Activated naive CD4-positive, alpha-beta T cell treated with anti-CD3 and anti-CD28 coated beads for 36 hours (primary cell): ENCODE measurements at regions not wholly inside any gene's neighbourhood (a gene's known extent, or its start where the extent isn't known, plus 50 kb on each side); places are given as distances from the start of the nearest gene placed in this dataset.

Source experiments
- CTCF ChIA-PET: fragments of 350-600 bp; sonication (Branson Sonifier 250); formaldehyde crosslinking; loops from one replicate; lab custom pipeline; 2021; ENCODE audit warnings: antibody characterized with exemption; lab: Charles Lee
- DNase-seq: peaks from one replicate; pipeline ENCODE4 v3.0.0-alpha.2; 2020
- H3K27ac Mint-ChIP-seq: one replicate; pipeline ENCODE4 v1.8.0; 2021; ENCODE audit warnings: mild to moderate bottlenecking, mixed read lengths
- H3K27me3 Mint-ChIP-seq: one replicate; pipeline ENCODE4 v1.8.0; 2021; ENCODE audit warnings: low read depth, mixed read lengths
- H3K36me3 Mint-ChIP-seq: one replicate; pipeline ENCODE4 v1.8.0; 2021; ENCODE audit warnings: low read depth, mixed read lengths
- H3K4me1 Mint-ChIP-seq: one replicate; pipeline ENCODE4 v1.8.0; 2021; ENCODE audit warnings: low read depth, mixed read lengths
- H3K4me3 Mint-ChIP-seq: one replicate; pipeline ENCODE4 v1.8.0; 2021; ENCODE audit warnings: mild to moderate bottlenecking, moderate library complexity, mixed read lengths
- H3K9me3 Mint-ChIP-seq: one replicate; pipeline ENCODE4 v1.8.0; 2021; ENCODE audit warnings: mixed read lengths
- intact Hi-C: fragments of 100-400 bp; cut with micrococcal nuclease; formaldehyde crosslinking; loops from one replicate; pipeline ENCODE4 v1.15.1; 2023

GRCh38 chr10:31081937-31082840 is 50.5 kb upstream of the ZNF438 start:
- no peaks in the 10 kb centered on the region for H3K36me3 Mint-ChIP-seq
- DNase-seq, result no peak
- H3K4me3 Mint-ChIP-seq, result no peak overlapping the region
- H3K4me1 Mint-ChIP-seq, result peaks cover 6% of the 10 kb centered on the region
- H3K27ac Mint-ChIP-seq, result no peak overlapping the region
- CTCF ChIA-PET, result interaction anchor here (0.5 to 3.2 kb wide), 6 partner anchors 9 to 551 kb away, joined by 3 to 15 read pairs (median 3); no protein-coding TSS in a partner anchor
- H3K27me3 Mint-ChIP-seq, result no peaks in the 10 kb centered on the region
- no peaks in the 10 kb centered on the region for H3K9me3 Mint-ChIP-seq
- intact Hi-C loops, result loop anchor here (2.0 to 10.0 kb wide), 2 partner anchors 523 to 727 kb away; no protein-coding TSS in a partner anchor

DNA sequence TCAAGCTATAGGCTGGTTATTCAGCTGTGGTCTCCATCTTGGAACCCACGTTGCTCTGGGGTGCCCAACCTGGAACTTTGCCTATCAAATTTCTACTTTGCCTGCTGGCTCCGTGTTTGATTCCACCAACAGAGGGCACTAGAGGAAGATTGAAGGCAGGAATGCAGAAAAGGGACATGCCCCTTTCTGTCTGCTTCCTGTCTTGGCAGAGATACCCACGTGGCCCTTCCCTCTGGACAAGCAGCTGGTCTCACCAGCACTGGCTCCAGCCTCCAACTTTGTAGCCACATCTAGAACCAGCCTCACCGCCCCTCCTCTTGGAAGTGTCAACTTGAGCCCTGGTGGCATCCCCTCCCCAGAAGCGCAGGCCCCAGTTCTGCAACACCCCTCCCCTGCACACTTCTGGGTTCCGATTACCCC is 52.1 kb upstream of the ZNF438 start:
- CTCF ChIA-PET, result interaction anchor here (0.6 to 3.2 kb wide), 18 partner anchors 10 to 833 kb away, joined by 3 to 15 read pairs (median 3); partner anchors contain the start of gene ZNF438
- no peak overlapping the region for H3K4me3 Mint-ChIP-seq
- peak overlapping the region; percentile 54 for H3K27ac Mint-ChIP-seq
- H3K36me3 Mint-ChIP-seq, result no peaks in the 10 kb centered on the region
- H3K9me3 Mint-ChIP-seq, result no peaks in the 10 kb centered on the region
- H3K4me1 Mint-ChIP-seq, result peaks cover 6% of the 10 kb centered on the region
- intact Hi-C loops, result loop anchor here (1.0 to 10.0 kb wide), 7 partner anchors 236 to 725 kb away; partner anchors contain the start of gene ZEB1
- DNase-seq, result peak; percentile 86
- no peaks in the 10 kb centered on the region for H3K27me3 Mint-ChIP-seq

GRCh38 chr10:31087011-31087410 is 55.3 kb upstream of the ZNF438 start:
- Mint-ChIP-seq H3K36me3 (no peaks in the 10 kb centered on the region), H3K27me3 (no peaks in the 10 kb centered on the region), H3K9me3 (no peaks in the 10 kb centered on the region), H3K4me3 (no peak overlapping the region), H3K27ac (no peak overlapping the region), H3K4me1 (peaks cover 6% of the 10 kb centered on the region)
- CTCF ChIA-PET, result no interaction called here
- intact Hi-C loops, result loop anchor here (10.0 kb wide), 1 partner anchor 518 kb away; no protein-coding TSS in a partner anchor
- DNase-seq, result no peak

- no peak for DNase-seq
- intact Hi-C loops, result loop anchor here (10.0 kb wide), 1 partner anchor 517 kb away; no protein-coding TSS in a partner anchor
- Mint-ChIP-seq H3K36me3 (no peaks in the 10 kb centered on the region), H3K4me3 (no peak overlapping the region), H3K27me3 (no peaks in the 10 kb centered on the region), H3K27ac (no peak overlapping the region), H3K9me3 (no peaks in the 10 kb centered on the region), H3K4me1 (peaks cover 6% of the 10 kb centered on the region)
- CTCF ChIA-PET, result no interaction called here
Measured at GRCh38 chr10:31087851-31088250, 56.2 kb upstream of the ZNF438 start.

DNA sequence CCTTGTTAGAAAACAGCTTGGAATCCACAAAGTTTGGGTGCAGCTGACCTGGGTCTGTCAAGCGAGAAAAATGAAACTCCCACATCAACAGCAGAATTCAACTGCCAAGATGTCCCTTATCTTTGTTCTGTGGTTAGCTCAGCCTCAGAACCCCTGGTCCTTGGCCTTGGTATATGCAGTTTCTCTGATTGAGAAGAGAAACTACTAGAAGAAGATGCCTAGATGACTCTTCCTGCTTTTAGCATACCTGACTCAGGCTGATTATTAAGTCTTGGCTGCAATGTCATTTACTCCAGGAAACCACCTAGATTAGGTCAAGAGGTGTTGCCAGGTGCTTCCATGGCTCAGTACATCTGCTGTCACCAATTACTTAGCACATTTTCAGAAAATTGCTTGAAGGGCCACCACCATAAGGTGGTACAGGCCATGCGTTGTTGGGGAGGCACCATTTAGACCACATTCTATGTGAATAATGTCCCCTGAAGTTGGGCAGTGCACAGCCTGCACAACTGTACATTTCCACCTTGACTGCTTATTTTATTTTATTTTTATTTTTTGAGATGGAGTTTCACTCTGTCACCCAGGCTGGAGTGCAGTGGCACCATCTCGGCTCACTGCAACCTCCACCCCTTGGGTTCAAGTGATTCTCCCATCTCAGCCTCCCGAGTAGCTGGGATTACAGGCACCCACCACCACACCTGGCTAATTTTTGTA is 59.4 kb upstream of the ZNF438 start:
- intact Hi-C loops, result no loop called here
- CTCF ChIA-PET, result no interaction called here
- no peak for DNase-seq
- no peaks in the 10 kb centered on the region for H3K9me3 Mint-ChIP-seq
- no peaks in the 10 kb centered on the region for H3K36me3 Mint-ChIP-seq
- H3K4me1 Mint-ChIP-seq, result peaks cover 12% of the 10 kb centered on the region
- no peak overlapping the region for H3K4me3 Mint-ChIP-seq
- no peaks in the 10 kb centered on the region for H3K27me3 Mint-ChIP-seq
- H3K27ac Mint-ChIP-seq, result no peak overlapping the region

- CTCF ChIA-PET, result interaction anchor here (0.6 to 1.6 kb wide), 5 partner anchors 12 to 391 kb away, joined by 3 to 8 read pairs (median 4); no protein-coding TSS in a partner anchor
- intact Hi-C loops, result no loop called here
- Mint-ChIP-seq H3K4me3 (no peak overlapping the region), H3K36me3 (no peaks in the 10 kb centered on the region), H3K27ac (peak overlapping the region; percentile 84), H3K9me3 (no peaks in the 10 kb centered on the region), H3K27me3 (no peaks in the 10 kb centered on the region), H3K4me1 (peaks cover 34% of the 10 kb centered on the region)
- no peak for DNase-seq
Measured at GRCh38 chr10:31095677-31096560, 64.3 kb upstream of the ZNF438 start.

DNA sequence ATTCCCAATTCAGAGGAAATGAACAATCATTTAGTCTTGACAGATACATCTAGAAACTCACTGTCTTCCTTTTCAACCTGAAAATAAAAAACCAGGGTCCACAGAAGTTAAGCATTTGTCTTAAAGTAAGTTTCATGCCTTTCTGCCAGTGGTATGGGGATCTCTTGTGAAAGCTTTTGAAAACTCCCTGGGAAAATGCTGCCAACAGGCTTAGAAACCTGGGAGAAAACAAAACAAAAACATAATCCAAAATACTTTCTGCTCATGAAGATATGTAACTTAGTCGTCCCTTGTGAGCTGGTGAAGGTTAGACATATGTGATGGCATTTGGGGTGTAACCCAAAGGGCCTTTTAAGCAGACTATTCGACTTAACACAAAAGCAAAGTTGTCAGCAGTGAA is 66.4 kb upstream of the ZNF438 start:
- CTCF ChIA-PET, result interaction anchor here (0.6 to 3.2 kb wide), 2 partner anchors 15 to 643 kb away, joined by 3 to 15 read pairs; no protein-coding TSS in a partner anchor
- H3K9me3 Mint-ChIP-seq, result no peaks in the 10 kb centered on the region
- H3K27me3 Mint-ChIP-seq, result no peaks in the 10 kb centered on the region
- intact Hi-C loops, result no loop called here
- H3K36me3 Mint-ChIP-seq, result no peaks in the 10 kb centered on the region
- H3K4me3 Mint-ChIP-seq, result no peak overlapping the region
- H3K27ac Mint-ChIP-seq, result no peak overlapping the region
- no peak for DNase-seq
- peaks cover 47% of the 10 kb centered on the region for H3K4me1 Mint-ChIP-seq

DNA sequence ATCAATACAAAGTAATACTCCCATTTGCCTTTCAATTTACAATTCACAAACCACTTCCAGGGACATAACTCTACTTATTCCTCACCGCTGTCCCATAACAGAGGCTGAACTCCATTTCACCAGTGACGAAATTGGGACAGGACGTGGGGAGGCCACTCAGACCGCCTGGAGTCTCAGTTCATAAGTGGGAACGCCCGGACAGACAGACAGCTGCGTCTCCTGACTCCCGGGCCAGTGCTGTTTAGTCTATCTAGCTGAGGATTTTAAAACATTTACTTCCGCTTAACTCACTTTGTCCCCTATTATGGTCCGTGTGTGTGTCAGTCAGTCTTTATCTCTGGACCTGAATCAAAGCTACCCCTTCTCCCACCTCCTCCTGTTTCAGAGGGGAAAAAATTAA is 67.4 kb upstream of the ZNF438 start:
- H3K36me3 Mint-ChIP-seq, result no peaks in the 10 kb centered on the region
- H3K4me3 Mint-ChIP-seq, result no peak overlapping the region
- H3K4me1 Mint-ChIP-seq, result peaks cover 47% of the 10 kb centered on the region
- H3K9me3 Mint-ChIP-seq, result no peaks in the 10 kb centered on the region
- CTCF ChIA-PET, result interaction anchor here (0.6 to 3.2 kb wide), 2 partner anchors 16 to 52 kb away, joined by 3 to 15 read pairs; no protein-coding TSS in a partner anchor
- H3K27me3 Mint-ChIP-seq, result no peaks in the 10 kb centered on the region
- intact Hi-C loops, result no loop called here
- H3K27ac Mint-ChIP-seq, result no peak overlapping the region
- no peak for DNase-seq

GRCh38 chr10:31099664-31100063 is 68.0 kb upstream of the ZNF438 start:
- CTCF ChIA-PET, result interaction anchor here (1.2 to 3.2 kb wide), 2 partner anchors 16 to 68 kb away, joined by 5 to 15 read pairs; partner anchors contain the start of gene ZNF438
- Mint-ChIP-seq H3K4me3 (no peak overlapping the region), H3K9me3 (no peaks in the 10 kb centered on the region), H3K36me3 (no peaks in the 10 kb centered on the region), H3K4me1 (peaks cover 52% of the 10 kb centered on the region), H3K27me3 (no peaks in the 10 kb centered on the region), H3K27ac (peak overlapping the region; percentile 32)
- DNase-seq, result peak; percentile 67
- intact Hi-C loops, result loop anchor here (2.0 kb wide), 2 partner anchors 47 to 115 kb away; no protein-coding TSS in a partner anchor

DNA sequence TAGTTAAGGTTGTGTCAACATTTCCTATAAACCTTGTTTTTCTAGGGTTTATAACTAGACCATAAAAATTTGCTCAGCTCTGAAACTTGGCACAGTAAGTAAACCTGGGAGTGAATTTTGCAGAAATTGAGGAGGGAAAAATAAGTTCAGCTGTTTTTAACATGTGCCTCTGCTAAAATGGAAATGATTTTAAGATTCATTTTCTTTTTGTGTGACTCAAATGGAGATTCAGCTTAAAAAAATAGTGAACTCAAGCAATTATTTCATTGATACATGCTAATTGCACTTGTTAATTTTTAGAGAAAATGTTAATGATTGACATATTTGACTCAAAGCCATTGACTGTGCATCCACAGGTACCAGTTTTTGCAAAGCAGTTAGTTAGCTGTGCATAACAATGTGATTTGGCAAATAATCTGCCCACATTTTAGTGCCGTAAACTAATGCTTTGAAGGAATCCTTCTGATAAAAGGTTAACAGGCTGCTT is 68.5 kb upstream of the ZNF438 start:
- Mint-ChIP-seq H3K27ac (peak overlapping the region; percentile 32), H3K36me3 (no peaks in the 10 kb centered on the region), H3K27me3 (no peaks in the 10 kb centered on the region), H3K4me3 (no peak overlapping the region), H3K9me3 (no peaks in the 10 kb centered on the region), H3K4me1 (peaks cover 53% of the 10 kb centered on the region)
- intact Hi-C loops, result loop anchor here (2.0 kb wide), 2 partner anchors 47 to 115 kb away; no protein-coding TSS in a partner anchor
- CTCF ChIA-PET, result interaction anchor here (1.2 kb wide), 1 partner anchor 69 kb away, joined by 5 read pairs; the partner anchor contains the start of gene ZNF438
- no peak for DNase-seq

DNA sequence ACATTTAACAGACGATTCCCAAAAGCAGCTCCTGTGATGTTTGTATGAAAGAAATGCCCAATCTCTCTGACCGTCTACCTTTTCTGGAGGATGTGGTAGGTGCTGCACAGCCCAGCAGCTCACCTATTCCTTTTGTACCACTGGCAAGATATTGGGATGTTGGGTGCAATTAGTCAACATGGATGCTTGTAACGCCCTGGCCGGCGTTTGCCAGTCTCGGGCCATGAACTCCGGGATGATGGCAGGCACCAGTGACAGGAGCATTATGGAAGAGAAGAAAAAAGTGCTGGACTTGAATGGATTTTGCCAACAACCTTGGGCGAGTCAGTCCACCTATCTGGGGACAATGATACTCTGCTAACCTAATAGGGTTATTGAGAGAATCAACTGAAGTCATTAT is 69.0 kb upstream of the ZNF438 start:
- H3K27ac Mint-ChIP-seq, result peak overlapping the region; percentile 69
- no peaks in the 10 kb centered on the region for H3K36me3 Mint-ChIP-seq
- no peaks in the 10 kb centered on the region for H3K27me3 Mint-ChIP-seq
- CTCF ChIA-PET, result interaction anchor here (1.2 kb wide), 1 partner anchor 69 kb away, joined by 5 read pairs; the partner anchor contains the start of gene ZNF438
- intact Hi-C loops, result loop anchor here (1.0 to 2.0 kb wide), 12 partner anchors 22 to 660 kb away; partner anchors contain the start of gene ZEB1
- no peak for DNase-seq
- H3K9me3 Mint-ChIP-seq, result no peaks in the 10 kb centered on the region
- H3K4me1 Mint-ChIP-seq, result peaks cover 48% of the 10 kb centered on the region
- H3K4me3 Mint-ChIP-seq, result no peak overlapping the region
